HG03135 (cell line): ENCODE measurements at regions not wholly inside any gene's neighbourhood (a gene's known extent, or its start where the extent isn't known, plus 50 kb on each side); places are given as distances from the start of the nearest gene placed in this dataset.
A peak's percentile ranks its signal among the peaks of the same experiment; 100 is the strongest.

Experiments
- ATAC-seq: cut with Tn5 transposase; IDR thresholded peaks from one replicate; pipeline ENCODE4 v1.9.1; 2021; ENCODE audit warnings: mild to moderate bottlenecking, moderate library complexity; ENCODE audit not compliant: unreplicated experiment

- ATAC-seq, result peak; percentile 53
Measured at GRCh38 chr20:39853636-39854035, 835.4 kb downstream of the MAFB start.

- no peak for ATAC-seq
Measured at GRCh38 chr20:39853050-39853449, 836.0 kb downstream of the MAFB start.

- no peak for ATAC-seq
Measured at GRCh38 chr20:39851459-39851858, 837.6 kb downstream of the MAFB start.

DNA sequence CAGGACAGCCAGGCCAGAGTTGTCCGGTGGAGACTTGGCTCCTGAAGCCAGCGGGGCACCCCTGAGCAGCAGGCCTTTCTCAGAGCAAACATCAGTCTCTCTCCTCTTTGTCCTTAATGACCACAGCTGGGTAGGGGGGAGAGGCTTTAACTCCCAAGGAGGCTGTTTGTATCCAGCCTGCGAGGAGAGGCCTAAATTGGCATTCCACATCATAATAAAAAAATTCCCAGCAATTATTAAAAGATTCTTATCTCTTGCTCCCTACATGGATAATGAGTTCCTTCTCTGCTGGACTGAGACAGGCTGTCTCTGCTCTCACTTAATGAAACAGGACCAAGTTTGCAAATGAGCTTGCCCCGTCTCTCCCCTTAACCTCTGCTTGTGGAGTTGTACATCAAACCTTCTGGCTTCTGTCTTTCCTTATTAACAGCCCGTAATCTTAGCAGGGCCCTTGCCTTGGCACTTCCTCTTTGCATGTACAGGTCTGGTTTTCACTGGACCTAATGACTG, 838.2 kb downstream of the MAFB start:
- ATAC-seq, result no peak

DNA sequence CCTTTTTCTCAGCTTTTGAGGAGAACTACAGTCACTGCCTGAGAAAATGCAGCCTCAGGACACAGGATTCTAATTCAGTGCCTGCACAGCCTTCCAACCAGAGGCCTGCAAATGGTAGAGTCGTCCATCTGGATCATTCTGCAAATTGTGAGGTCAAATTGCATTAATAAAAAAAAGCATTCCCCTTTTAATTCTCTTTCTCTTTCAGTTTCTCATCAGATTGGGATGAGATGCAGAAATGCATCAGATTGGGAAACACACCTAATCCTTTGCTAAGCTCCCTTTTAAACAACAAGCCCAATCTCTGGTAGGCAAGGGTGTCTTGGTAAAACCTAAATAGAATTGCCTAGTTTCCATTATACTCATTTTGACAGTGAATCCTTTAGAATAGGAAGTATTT, 838.8 kb downstream of the MAFB start:
- ATAC-seq, result no peak

- ATAC-seq, result no peak
Measured at GRCh38 chr20:39849664-39850063, 839.4 kb downstream of the MAFB start.

DNA sequence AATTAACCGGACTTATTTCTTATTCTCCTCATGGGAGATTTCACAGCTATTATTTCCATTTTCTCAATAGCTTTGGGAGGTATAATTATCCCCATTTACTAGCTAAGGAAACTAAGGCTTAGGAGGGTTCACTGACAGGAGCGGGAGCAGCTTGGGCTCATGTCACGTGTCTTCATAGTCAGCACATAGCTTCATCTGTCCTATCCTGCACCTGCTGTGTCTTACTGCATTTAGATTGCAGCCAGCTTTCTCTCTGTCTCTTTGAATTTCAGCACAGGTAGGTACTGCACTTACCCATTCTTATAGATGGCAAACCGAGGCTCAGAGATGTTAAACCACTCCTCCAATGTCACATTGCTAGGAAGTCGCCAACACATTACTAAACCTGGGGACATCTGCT, 839.9 kb downstream of the MAFB start:
- ATAC-seq, result no peak

DNA sequence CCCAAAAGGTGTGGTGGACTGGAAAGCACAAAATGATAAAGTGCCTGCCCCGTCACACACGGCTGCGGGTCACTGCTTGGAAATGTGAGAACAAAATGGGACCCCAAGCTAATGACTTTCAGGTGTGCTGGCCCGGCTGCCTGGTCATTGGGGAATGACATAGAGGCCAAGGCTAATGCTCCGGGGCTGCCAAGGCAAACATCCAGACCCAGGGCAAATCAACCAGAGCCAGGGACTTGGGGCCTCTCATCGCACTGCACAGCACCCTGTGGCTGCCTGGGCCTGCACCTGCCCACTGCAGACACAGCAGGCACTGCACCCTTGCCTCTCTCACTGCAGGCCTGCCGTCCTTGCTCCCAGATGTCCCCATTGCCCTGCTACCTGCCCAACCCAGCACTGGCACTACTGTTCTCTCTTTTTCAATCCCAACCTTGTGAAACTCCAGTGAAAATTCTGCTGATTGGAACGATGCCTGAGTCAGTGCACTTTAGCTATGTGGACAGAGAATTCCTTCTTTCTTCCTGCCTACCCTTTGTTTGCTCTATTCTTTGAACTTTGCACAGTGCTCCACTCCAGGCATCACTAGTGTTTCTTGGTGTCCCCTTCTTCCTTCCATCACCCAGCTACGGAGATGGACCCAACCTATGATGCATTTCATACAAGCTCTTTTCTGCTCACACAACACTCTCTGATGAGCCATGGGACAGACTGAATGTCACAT, 849.5 kb downstream of the MAFB start:
- no peak for ATAC-seq

GRCh38 chr20:39837561-39837960, 851.5 kb downstream of the MAFB start:
- no peak for ATAC-seq

- no peak for ATAC-seq
Measured at GRCh38 chr20:39835130-39835842, 853.8 kb downstream of the MAFB start.

- ATAC-seq, result no peak
Measured at GRCh38 chr20:39830903-39831302, 858.1 kb downstream of the MAFB start.

DNA sequence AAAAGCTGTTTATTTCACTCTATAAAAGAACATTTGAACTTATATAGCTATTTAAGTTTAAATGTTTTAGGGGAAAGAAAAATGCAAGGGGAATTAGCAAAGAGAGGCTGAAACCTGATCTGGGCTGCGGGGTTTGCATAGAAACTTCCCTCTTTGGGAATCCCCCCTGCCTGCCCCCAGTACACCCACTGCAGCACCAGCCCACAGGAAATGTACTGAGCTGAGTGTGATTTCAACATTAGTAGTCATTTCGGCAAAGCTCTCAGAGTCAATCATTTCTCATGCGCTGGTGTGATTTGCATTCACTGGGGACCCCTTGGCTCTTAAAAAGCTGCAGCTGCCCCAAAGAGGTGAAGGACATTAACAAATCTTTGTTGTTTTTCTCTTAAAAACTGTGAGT, 859.4 kb downstream of the MAFB start:
- peak; percentile 73 for ATAC-seq

GRCh38 chr20:39829256-39829655, 859.8 kb downstream of the MAFB start:
- peak; percentile 30 for ATAC-seq

DNA sequence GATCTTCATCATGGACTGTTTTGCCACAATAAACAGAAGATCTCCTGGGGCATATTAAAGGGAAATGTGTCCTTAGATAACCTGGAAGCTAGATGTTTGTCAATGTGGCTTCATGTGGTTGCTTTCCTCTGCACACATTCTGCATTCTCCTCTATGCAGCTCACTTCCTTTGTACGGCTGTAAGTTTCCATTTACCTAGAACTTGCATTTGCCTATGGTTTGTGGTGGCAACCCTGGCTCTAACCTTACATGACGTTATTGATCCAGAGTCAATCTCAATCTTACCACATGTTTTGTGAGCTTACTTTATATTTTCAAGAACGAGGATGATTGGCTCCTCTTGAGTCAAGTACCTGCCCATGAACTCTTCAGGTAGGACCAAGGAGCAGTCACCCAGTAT, 863.1 kb downstream of the MAFB start:
- peak; percentile 54 for ATAC-seq

DNA sequence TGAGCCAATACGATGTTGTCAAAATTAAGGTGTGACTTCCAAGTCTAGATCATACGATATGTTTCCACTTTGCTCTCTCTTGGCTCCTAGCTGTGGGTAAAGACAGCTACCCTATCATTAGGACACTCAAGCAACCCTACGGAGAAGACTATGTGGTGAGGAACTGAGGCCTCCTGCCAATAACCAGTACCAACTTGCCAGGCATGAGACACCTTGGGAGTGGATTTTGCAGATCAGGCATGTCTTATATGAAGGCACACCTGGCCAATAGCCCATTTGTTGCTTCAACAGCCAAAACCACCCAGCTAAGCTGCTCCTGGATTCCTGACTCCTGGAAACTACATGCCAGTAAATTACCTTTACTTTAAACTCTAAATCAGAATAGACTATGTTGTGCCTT, 863.4 kb downstream of the DHX35 start:
- no peak for ATAC-seq

- ATAC-seq, result no peak
Measured at GRCh38 chr20:39823224-39823623, 861.1 kb downstream of the DHX35 start.

DNA sequence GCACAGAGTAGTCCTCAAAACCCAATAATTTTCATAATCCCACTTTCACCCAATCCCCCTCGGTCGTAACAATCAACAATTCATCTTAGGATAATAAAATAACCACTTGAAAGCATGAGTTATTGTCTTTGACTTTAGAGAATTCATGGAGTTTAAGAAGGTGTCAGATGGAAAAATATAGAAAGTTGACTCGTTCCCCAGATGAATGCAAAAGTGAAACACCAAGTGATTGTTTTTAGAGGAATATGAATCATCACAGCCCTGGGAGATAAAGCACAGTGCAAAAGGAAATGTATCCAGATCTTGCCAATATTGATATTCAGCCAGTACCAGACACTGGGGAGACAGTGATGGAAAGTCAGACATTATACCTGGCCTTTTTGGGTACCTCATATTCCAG, 860.5 kb downstream of the DHX35 start:
- ATAC-seq, result no peak

DNA sequence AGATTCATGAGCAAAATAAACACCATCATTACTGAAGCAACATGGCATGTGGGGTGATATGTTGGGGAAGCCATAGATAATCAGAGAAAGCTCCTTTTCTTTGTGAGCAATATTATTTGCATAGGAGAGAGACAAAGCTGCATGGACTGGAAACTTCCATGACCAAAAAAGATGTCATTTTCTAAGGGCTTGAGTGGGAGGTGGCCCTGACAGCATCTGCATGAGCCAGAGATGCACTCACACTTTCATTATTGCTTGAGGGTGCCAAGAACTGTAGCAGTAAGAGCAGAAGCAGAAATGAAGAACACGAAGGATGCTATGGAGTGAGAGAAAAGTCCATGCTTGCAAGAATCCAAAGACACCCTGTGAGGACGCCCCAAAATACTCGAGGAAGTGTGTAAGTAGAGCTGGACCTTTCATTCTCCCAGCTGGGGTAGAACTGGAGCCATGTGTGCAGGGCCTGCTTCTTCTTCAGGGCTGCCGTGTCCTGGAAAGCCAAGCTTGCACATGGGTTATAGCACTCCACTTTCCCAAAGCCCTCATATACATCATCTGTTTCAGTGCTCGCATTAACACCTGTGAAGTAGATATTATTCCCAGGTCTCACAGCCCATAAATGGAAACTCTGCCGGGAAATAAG, 851.2 kb downstream of the DHX35 start:
- no peak for ATAC-seq

DNA sequence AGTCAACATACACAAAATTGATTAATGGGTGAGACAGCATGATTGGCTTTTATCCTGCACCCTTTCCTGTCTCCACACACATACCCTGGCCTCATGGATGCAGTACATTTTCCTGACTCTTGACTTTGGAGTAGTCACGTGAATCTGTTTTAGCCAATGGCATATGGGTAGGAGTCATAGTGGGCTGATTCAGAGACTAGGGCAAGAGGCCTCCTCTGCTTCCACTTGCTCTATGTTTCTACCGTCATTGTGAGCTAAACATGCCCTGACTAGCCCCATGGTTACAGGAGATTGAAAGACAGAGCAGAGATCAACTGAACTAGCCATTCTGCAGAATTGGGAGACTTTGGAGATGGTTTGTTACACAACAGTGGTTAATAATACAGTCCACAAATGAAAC, 850.0 kb downstream of the DHX35 start:
- ATAC-seq, result no peak

- ATAC-seq, result no peak
Measured at GRCh38 chr20:39810309-39810708, 848.2 kb downstream of the DHX35 start.

- no peak for ATAC-seq
Measured at GRCh38 chr20:39808613-39809012, 846.5 kb downstream of the DHX35 start.

- ATAC-seq, result peak; percentile 61
Measured at GRCh38 chr20:39800548-39800947, 838.4 kb downstream of the DHX35 start.
